Caco-2 (cell line): ENCODE measurements at regions not wholly inside any gene's neighbourhood (a gene's known extent, or its start where the extent isn't known, plus 50 kb on each side); places are given as distances from the start of the nearest gene placed in this dataset.

Experiments used
- BruUV-seq: library from RNA; stranded (reverse); fragments of 400-500 nt; replicated peaks from 2 replicates; lab custom pipeline; 2021; lab: Mats Ljungman, UMichigan
- CTCF ChIA-PET: fragments of 300-600 bp; sonication (Branson Sonifier 250); formaldehyde crosslinking; loops from one replicate; lab custom pipeline; 2022; ENCODE audit warnings: antibody characterized with exemption; lab: Charles Lee
- POLR2A ChIA-PET: fragments of 300-600 bp; sonication (Branson Sonifier 250); formaldehyde crosslinking; loops from one replicate; lab custom pipeline; 2022; ENCODE audit warnings: antibody characterized with exemption; lab: Charles Lee
- DNase-seq, 2 experiments: peaks; one replicate each; pipeline versions ENCODE4 v3.0.0 to v3.0.0-alpha.2; 2020 to 2022
- H3K27me3 ChIP-seq: replicated peaks from 2 replicates; pipeline ENCODE4 v1.6.0; 2011; ENCODE audit warnings: low read length; ENCODE audit not compliant: control insufficient read depth, insufficient read depth
- H3K36me3 ChIP-seq: 2 replicates; pipeline ENCODE4 v1.5.1; 2011; ENCODE audit warnings: low read length; ENCODE audit not compliant: control insufficient read depth, insufficient read depth
- H3K4me1 ChIP-seq: fragments of 250-450 bp; sonication (Bioruptor Pico); 2 replicates; pipeline ENCODE4 v1.5.1; 2020; ENCODE audit warnings: mild to moderate bottlenecking
- H3K4me3 ChIP-seq: 2 replicates; pipeline ENCODE4 v1.5.1; 2011; ENCODE audit warnings: low read depth, mild to moderate bottlenecking, control low read depth, low read length
- H3K9me3 ChIP-seq: fragments of 250-450 bp; sonication (Bioruptor Pico); 2 replicates; pipeline ENCODE4 v1.5.1; 2020; ENCODE audit warnings: mild to moderate bottlenecking, moderate library complexity
- H3K27ac Mint-ChIP-seq: one replicate; pipeline ENCODE4 v1.8.0; 2022; ENCODE audit warnings: mixed read lengths; ENCODE audit not compliant: unreplicated experiment
- H3K27me3 Mint-ChIP-seq: one replicate; pipeline ENCODE4 v1.8.0; 2022; ENCODE audit warnings: mixed read lengths; ENCODE audit not compliant: insufficient read depth, unreplicated experiment
- H3K36me3 Mint-ChIP-seq: one replicate; pipeline ENCODE4 v1.8.0; 2022; ENCODE audit warnings: mild to moderate bottlenecking, mixed read lengths; ENCODE audit not compliant: insufficient read depth, unreplicated experiment
- H3K4me1 Mint-ChIP-seq: one replicate; pipeline ENCODE4 v1.8.0; 2022; ENCODE audit warnings: low read depth, mixed read lengths; ENCODE audit not compliant: unreplicated experiment
- H3K4me3 Mint-ChIP-seq: one replicate; pipeline ENCODE4 v1.8.0; 2022; ENCODE audit warnings: mild to moderate bottlenecking, moderate library complexity, mixed read lengths; ENCODE audit not compliant: unreplicated experiment
- H3K9me3 Mint-ChIP-seq: one replicate; pipeline ENCODE4 v1.8.0; 2022; ENCODE audit warnings: mixed read lengths; ENCODE audit not compliant: unreplicated experiment
- CTCF ChIP-seq, 2 experiments: fragments of 200-600 bp in 1 of 2; IDR thresholded peaks; 1 replicate in 1 of 2; 2 replicates in 1 of 2; pipeline versions ENCODE4 v1.5.1 to v1.8.0; 2011 to 2022; ENCODE audit warnings: antibody characterized with exemption in 1 of 2, control low read depth in 1 of 2, inconsistent platforms in 1 of 2, low read depth in 1 of 2, low read length in 1 of 2, mild to moderate bottlenecking in 1 of 2, moderate library complexity in 1 of 2; ENCODE audit not compliant: insufficient read depth in 1 of 2, severe bottlenecking in 1 of 2, unreplicated experiment in 1 of 2
- intact Hi-C: fragments of 100-400 bp; cut with micrococcal nuclease; formaldehyde crosslinking; loops from one replicate; pipeline ENCODE4 v1.10.0; 2022; ENCODE audit not compliant: unreplicated experiment

DNA sequence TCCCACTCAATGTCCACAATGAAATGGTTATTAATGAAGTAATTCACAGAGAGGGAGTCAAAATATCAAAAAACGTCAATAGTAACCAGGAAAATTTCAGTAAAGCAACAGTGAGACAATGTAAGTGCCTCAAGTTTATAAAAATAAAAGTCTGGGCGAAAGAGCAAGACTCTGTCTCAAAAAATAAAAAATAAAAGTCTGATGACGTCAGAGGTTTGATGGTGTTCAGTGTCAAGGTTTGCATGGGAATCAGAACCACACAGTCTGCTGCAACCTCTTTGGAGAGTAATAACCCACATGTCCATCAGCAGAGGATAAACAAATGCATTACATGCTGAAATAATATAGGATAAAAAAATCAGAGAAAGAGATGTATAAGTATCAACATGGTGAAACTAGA, 152.4 kb downstream of the ASCL1 start:
- Mint-ChIP-seq H3K9me3 (no peaks in the 10 kb centered on the region), H3K4me1 (no peaks in the 10 kb centered on the region), H3K36me3 (no peaks in the 10 kb centered on the region), H3K27me3 (peaks cover 8% of the 10 kb centered on the region), H3K27ac (no peak overlapping the region), H3K4me3 (no peak overlapping the region)
- no peaks in the 10 kb centered on the region for H3K4me1 ChIP-seq
- DNase-seq = no peak
- intact Hi-C loops = no loop called here
- H3K36me3 ChIP-seq = no peaks in the 10 kb centered on the region
- CTCF ChIA-PET = no interaction called here
- no peak for TF ChIP-seq CTCF (IDR thresholded peaks at IDR 0.05; ENCODE audit: insufficient read depth in 1 of 2, low read depth in 1 of 2, low read length in 1 of 2, severe bottlenecking in 1 of 2, unreplicated experiment in 1 of 2)
- POLR2A ChIA-PET = no interaction called here
- H3K4me3 ChIP-seq = no peak overlapping the region
- BruUV-seq = no TSS peak
- H3K9me3 ChIP-seq = no peaks in the 10 kb centered on the region
- no peaks in the 10 kb centered on the region; the same call in 1 of the 2 replicates for H3K27me3 ChIP-seq

GRCh38 chr12:103114296-103115055, 157.0 kb downstream of the ASCL1 start:
- Histone ChIP-seq H3K36me3 (no peaks in the 10 kb centered on the region), H3K27me3 (no peaks in the 10 kb centered on the region), H3K4me3 (no peak overlapping the region), H3K4me1 (no peaks in the 10 kb centered on the region), H3K9me3 (no peaks in the 10 kb centered on the region)
- ChIA-PET CTCF (no interaction called here), POLR2A (no interaction called here)
- Mint-ChIP-seq H3K9me3 (no peaks in the 10 kb centered on the region), H3K27ac (no peak overlapping the region), H3K4me3 (no peak overlapping the region), H3K27me3 (no peaks in the 10 kb centered on the region), H3K36me3 (no peaks in the 10 kb centered on the region), H3K4me1 (peaks cover 6% of the 10 kb centered on the region)
- no peak for TF ChIP-seq CTCF (IDR thresholded peaks at IDR 0.05; ENCODE audit: insufficient read depth in 1 of 2, low read depth in 1 of 2, low read length in 1 of 2, severe bottlenecking in 1 of 2, unreplicated experiment in 1 of 2)
- intact Hi-C loops = no loop called here
- no TSS peak for BruUV-seq
- DNase-seq = no peak

GRCh38 chr12:103128862-103129501, 171.5 kb downstream of the ASCL1 start:
- DNase-seq = no peak
- POLR2A ChIA-PET = no interaction called here
- no peak for TF ChIP-seq CTCF (IDR thresholded peaks at IDR 0.05; ENCODE audit: insufficient read depth in 1 of 2, low read depth in 1 of 2, low read length in 1 of 2, severe bottlenecking in 1 of 2, unreplicated experiment in 1 of 2)
- Histone ChIP-seq H3K9me3 (peaks cover 4% of the 10 kb centered on the region; the same call in 1 of the 2 replicates), H3K36me3 (no peaks in the 10 kb centered on the region), H3K4me1 (no peaks in the 10 kb centered on the region), H3K4me3 (no peak overlapping the region), H3K27me3 (no peaks in the 10 kb centered on the region)
- H3K27me3 Mint-ChIP-seq = peaks cover 4% of the 10 kb centered on the region
- no peak overlapping the region for H3K27ac Mint-ChIP-seq
- intact Hi-C loops = no loop called here
- H3K4me1 Mint-ChIP-seq = no peaks in the 10 kb centered on the region
- H3K36me3 Mint-ChIP-seq = no peaks in the 10 kb centered on the region
- CTCF ChIA-PET = no interaction called here
- peaks cover 10% of the 10 kb centered on the region for H3K9me3 Mint-ChIP-seq
- no TSS peak for BruUV-seq
- H3K4me3 Mint-ChIP-seq = no peak overlapping the region
